DMS53 treated with DMSO at 0.1 percent for 48 hours (cell line): ENCODE measurements at regions not wholly inside any gene's neighbourhood (a gene's known extent, or its start where the extent isn't known, plus 50 kb on each side); places are given as distances from the start of the nearest gene placed in this dataset.
"Not testable (repeated sequence)": the region's sequence is repeated elsewhere in the genome, so short reads cannot be mapped to it uniquely, and the experiment has no call there.

ENCODE experiments used
- DNase-seq: peaks from one replicate; lab custom pipeline; 2025; ENCODE audit not compliant: unreplicated experiment; lab: John Stamatoyannopoulos, UW

DNA sequence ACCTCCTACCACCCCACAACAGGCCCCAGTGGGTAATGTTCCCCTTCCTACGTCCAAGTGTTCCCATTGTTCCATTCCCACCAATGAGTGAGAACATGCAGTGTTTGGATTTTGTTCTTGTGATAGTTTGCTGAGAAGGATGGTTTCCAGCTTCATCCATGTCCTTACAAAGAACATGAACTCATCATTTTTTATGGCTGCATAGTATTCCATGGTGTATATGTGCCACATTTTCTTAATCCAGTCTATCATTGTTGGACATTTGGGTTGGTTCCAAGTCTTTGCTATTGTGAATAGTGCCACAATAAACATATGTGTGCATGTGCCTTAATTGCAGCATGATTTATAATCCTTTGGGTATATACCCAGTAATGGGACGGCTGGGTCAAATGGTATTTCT lies 81.6 kb downstream of the P2RY10 start:
- DNase-seq = not testable (repeated sequence)

DNA sequence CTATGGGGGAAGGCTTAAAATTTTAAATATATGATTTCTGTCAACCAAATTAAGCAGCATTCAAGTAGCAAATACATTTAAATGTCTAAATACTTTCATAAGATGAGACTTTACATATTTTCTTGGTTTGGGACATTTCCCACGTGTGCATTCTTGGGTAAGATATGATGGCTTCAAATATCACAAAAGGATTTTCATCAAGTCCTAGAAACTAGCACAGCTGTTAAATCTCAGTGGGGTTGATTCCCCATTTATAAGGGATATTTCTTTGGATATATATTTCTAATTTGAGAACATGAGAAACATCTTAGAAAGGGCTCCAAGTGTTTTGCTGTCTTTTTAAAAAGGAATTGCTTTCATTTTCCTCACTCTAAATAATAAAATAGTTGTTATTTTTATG lies 90.2 kb downstream of the P2RY10 start:
- no peak for DNase-seq

DNA sequence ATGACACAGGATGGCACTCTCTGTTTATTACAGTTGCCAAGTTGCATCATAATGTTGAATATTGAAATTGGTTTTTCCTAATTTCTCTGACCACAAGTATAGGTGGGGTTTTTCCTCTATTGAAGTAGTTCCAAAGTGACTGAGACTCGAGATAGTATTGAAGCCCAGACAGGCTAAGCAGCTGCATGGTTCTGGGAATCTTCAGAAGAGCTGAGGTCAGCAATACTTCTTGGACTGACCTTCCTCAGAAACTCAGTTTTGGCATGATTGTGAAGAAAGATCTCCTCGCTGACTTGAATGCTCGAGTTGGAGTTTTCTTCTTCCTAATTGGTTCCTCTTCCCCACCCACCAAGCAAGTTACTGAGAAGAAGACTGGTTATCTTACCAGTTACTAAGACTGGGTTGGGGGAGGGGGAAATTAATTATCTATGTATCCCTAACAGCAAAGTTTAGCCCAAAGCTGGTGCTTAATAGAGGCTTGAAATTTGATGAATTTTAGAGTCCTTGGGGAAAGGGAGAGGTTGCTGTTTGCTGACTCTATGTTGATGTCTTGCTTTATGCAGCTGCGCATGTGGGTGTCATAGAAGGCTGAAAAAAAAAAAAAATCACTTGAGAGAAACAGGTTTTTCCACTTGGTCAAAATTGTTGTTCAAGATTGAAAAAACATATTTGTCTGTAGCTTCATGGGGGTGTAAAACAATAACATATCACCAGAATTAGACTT lies 91.1 kb downstream of the P2RY10 start:
- DNase-seq = peak; percentile 49

DNA sequence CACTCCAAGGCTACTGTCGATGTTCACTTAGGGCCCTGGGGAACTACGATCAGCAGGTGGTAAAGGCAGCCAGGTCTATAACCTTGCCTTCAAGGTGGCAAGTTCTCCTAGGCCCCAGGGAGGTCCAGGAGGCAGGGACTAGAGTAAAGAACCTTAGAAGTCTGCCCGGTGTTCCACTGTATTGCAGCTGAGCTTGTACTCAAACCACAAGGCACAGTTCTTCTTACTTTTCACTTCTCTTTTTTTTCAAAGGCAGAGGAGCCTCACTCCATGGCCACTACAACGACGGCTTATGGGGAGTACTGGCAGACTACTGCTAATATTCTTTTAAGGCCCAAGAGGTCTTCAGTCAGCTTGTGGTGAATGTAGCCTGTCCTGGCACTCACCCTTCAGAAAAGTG lies 78.8 kb upstream of the GPR174 start:
- DNase-seq = no peak

DNA sequence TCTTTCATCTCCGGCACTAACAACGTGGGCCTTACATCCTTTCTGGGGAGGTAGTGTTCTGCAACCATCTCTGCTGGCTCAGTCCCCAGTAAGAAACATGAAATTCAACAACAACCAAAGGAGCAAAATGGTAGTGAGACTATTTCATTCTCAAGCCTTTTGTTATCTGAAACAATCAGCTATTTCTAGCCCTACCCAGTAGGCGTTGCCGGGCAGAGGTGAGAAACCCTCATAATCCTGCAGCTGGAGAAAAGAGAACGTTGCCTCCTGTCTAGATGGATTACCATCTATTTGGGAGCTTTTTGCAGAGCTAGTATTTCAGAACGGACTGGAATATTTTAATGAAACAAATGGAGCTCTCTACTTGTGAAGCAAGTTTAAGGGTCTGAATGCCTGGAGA lies 66.4 kb upstream of the GPR174 start:
- DNase-seq = no peak

DNA sequence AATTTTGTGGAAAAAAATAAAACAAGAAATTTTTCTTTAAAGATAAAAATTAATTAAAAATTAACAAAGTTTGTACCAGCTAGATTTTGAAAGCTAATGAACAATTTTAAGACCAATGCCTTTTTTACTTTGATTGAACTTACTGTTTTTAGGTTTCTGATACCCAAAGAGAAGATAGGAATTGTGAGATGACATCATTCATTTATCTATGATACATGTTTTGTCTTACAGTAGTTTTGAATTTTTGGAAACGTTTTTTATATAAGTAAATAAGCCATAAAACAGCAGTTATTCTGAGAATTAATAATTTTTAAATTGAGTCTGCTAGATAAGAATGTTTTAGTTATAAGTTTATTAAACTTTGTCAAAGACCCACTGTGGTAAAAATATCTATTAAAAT lies 65.0 kb upstream of the GPR174 start:
- no peak for DNase-seq

DNA sequence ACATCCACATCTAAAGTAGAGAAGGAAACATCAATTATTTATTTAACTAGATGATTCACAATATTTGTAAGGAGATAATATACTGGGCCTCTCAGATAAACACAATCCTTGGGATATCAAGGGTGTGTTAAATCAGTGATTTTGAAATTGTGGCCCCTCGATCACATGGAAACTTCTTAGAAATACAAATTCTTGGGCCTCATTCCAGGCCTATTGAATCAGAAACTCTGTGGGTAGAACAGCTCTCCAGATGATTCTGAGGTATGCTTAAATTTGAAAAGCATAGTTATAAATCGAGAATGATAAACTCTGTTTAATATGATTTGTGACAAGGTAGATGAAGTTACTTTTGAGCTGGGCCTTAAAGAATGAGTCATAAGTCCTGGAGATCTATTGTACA lies 64.3 kb upstream of the GPR174 start:
- no peak for DNase-seq

DNA sequence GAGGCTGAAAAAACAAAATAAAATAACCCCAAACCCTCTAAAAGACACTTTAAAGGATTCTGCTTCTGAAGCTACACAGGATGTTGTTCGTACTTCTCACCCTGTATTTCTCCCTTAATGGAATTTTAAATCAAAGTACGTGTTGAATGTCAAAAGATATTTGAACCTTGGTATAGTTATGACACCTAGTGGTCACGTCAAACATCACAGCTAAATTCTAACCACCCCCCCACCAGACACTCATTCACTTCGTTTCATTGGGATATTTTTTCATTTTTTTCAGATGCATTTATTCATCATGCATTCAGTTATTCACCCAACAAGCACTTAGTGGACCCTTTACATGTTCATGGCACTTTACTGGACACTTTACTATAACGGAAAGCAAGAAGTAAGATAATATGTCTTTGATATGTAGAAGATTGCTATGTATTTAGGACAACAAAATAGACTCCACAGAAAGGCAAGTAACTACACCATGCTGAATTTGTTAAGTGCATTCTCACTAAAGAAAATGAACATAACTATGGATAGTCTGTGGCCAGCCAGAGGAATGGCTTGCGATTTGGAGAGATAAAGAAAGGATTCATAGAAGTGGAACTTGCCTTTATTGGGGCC lies 62.5 kb upstream of the GPR174 start:
- DNase-seq = peak; percentile 42

DNA sequence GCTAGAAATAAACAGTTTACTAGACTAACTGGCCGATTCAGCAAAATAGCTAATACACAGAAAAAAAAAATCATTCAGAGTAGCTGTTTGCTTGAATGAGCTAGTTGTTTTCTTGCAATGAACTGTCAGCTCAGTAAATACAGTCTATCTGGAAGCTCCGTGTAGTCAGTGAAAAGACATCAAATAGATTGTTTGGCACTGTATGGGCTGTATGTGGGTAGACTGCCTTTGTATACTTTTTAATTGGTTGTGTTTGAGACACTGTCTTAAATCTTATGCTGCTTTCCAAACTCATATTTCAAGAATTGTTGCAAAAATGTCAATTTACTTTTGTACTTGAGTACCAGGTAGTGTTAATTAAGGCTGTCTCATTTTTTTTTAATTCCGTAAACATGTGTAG lies 61.6 kb upstream of the GPR174 start:
- DNase-seq = no peak

DNA sequence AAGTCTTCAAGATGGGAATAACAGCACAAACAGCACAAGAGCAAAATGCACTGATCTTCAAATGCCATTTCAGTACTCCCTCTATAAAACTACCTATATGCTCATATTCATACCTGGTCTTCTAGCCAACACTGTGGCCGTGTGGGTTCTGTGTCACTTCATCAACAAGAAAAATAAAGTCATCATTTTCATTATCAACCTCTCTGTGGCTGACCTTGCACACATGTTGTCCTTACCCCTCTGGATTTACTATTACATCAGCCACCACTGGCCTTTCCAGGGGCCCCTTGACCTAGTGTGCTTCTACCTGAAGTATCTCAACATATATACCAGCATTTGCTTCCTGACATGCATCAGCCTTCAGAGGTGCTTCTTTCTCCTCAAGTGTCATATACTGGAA lies 59.6 kb upstream of the GPR174 start:
- no peak for DNase-seq

DNA sequence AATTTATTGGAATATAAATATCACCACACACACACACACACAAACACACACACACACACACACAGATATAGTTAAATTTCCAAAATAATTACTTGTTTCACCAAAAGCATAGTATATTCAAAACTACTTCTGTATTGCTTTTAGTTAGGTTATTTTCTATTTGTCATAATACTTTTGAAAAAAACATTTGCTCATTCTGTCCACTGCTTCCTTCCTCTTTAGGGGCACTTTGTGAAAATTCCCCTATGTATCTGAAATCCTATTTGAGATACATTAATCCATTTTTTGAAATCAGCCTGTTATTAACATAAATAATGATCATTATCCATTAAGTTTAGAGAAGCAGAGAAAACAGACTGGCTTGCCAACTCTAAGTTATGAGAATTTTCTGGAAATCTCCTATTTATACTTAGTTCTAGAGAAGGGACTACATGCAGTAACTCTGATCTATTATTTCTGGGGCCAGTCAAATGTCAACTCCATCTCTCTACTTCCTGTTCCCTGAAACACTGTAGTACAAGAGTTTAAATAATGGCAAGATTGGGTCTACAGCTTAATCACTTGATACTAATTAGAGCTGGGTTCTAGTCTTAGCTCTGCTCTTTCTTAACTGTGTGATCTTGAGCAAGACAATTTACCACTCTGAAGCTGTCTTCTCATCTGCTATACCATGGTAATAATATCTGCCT lies 54.4 kb upstream of the GPR174 start:
- no peak for DNase-seq

DNA sequence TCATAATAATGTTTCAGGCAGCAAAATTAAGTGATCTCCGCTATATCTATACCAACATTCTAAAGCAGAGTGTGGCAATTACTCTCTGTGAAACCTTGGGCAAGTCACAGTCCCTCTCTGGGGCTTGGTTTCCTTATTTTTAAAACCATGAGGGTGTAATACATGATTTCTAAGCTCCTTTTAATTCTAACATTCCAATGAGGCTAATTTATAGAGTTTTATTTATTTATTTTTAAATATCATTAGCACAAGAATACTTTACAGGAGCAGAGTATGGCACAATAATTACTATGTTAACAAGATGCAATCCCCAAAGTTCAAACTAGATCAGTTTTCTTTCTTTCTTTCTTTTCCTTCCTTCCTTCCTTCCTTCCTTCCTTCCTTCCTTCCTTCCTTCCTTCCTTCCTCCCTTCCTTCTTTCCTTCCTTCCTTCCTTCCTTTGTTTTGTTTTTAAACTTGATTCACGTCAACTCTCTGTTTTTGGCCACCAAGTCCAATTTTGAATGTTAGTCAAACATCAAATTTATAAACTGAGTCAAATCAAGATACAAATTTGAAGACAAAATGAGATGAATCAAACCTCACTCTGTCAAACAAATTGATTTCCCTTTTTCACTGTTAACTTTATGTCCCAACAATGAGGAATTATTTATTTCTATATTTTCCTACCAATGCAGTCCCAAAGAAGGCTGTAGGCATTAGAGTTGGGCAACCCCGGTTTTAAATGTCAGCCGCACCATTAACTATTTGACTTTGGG lies 50.2 kb upstream of the GPR174 start:
- DNase-seq = no peak
